DND-41 (cell line): ENCODE measurements at regions not wholly inside any gene's neighbourhood (a gene's known extent, or its start where the extent isn't known, plus 50 kb on each side); places are given as distances from the start of the nearest gene placed in this dataset.

Experiments
- ATAC-seq: fragments of 200-7000 bp; cut with Tn5 transposase; 3 replicates; pipeline ENCODE4 v1.9.1; 2021; ENCODE audit warnings: low read depth; ENCODE audit not compliant: insufficient read depth
- DNase-seq: peaks from one replicate; pipeline ENCODE4 v3.0.0-alpha.2; 2020
- H2AFZ ChIP-seq: 2 replicates; pipeline ENCODE4 v1.6.0; 2012; ENCODE audit warnings: low read depth, low read length
- H3K27ac ChIP-seq: 2 replicates; pipeline ENCODE4 v1.5.1; 2012; ENCODE audit warnings: low read length, inconsistent platforms
- H3K27me3 ChIP-seq: fragments of 200-600 bp; sonication (generic); 2 replicates; pipeline ENCODE4 v1.6.0; 2012; ENCODE audit warnings: low read length, mild to moderate bottlenecking, inconsistent platforms; ENCODE audit not compliant: insufficient read depth, poor library complexity
- H3K36me3 ChIP-seq: 2 replicates; pipeline ENCODE4 v1.5.1; 2012; ENCODE audit warnings: low read length, inconsistent platforms; ENCODE audit not compliant: insufficient read depth
- H3K4me1 ChIP-seq: 2 replicates; pipeline ENCODE4 v1.5.1; 2012; ENCODE audit warnings: mild to moderate bottlenecking, low read length; ENCODE audit not compliant: insufficient read depth
- H3K4me2 ChIP-seq: 2 replicates; pipeline ENCODE4 v1.6.0; 2012; ENCODE audit warnings: mild to moderate bottlenecking, moderate library complexity, low read length, inconsistent platforms; ENCODE audit not compliant: insufficient read depth
- H3K4me3 ChIP-seq, 2 experiments: fragments of 200-600 bp in 1 of 2; shearing (Covaris generic) in 1 of 2; 2 replicates each; pipeline ENCODE4 v1.5.1; 2012 to 2016; ENCODE audit warnings: inconsistent platforms in 2 of 2, low read length in 2 of 2, mild to moderate bottlenecking in 2 of 2, low read depth in 1 of 2, moderate library complexity in 1 of 2
- H3K79me2 ChIP-seq: 2 replicates; pipeline ENCODE4 v1.6.0; 2012; ENCODE audit warnings: low read length, inconsistent platforms; ENCODE audit not compliant: insufficient read depth
- H3K9ac ChIP-seq: 2 replicates; pipeline ENCODE4 v1.6.0; 2012; ENCODE audit warnings: low read depth, mild to moderate bottlenecking, inconsistent platforms, low read length, moderate library complexity
- H3K9me3 ChIP-seq: 2 replicates; pipeline ENCODE4 v1.5.1; 2012; ENCODE audit warnings: low read length, moderate library complexity, mild to moderate bottlenecking, inconsistent platforms; ENCODE audit not compliant: insufficient read depth, severe bottlenecking
- H4K20me1 ChIP-seq: 2 replicates; pipeline ENCODE4 v1.6.0; 2012; ENCODE audit warnings: low read length; ENCODE audit not compliant: insufficient read depth
- EZH2 ChIP-seq: IDR thresholded peaks from 3 replicates; pipeline ENCODE4 v1.6.1; 2012; ENCODE audit warnings: borderline replicate concordance, low read depth, mild to moderate bottlenecking, moderate library complexity, low read length, inconsistent platforms; ENCODE audit not compliant: severe bottlenecking
- TF ChIP-seq, protein P1 (sequence below): IDR thresholded peaks from 2 replicates; pipeline ENCODE4 v1.5.1; 2012; ENCODE audit warnings: borderline replicate concordance, low read length, moderate library complexity, mild to moderate bottlenecking; ENCODE audit not compliant: poor library complexity, severe bottlenecking; ENCODE audit errors: extremely low read depth

DNA sequence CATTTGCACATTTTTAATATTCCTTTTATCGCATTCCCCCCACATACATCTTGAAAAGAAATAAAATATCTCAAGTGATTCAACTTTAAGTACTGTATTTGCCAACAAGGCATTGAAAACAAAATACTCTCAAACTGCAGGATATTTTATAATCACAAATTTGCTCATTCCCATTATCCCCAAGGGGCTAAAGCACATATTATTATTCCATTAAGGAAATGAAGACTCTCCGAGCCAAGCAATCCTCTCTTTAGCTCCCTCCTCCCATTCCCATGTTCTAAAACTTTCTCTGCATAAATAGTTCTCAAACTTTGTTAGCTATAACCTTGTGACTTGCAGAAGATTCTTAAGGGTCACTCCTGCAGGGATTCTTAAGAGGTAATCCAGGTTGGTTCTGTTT, 436.8 kb downstream of the KCNJ2 start:
- no peak overlapping the region for H3K4me3 ChIP-seq
- H3K79me2 ChIP-seq = no peaks in the 10 kb centered on the region
- H3K4me2 ChIP-seq = no peak overlapping the region
- H3K27me3 ChIP-seq = no peaks in the 10 kb centered on the region
- no peak overlapping the region for H3K9ac ChIP-seq
- H2AFZ ChIP-seq = no peak overlapping the region
- H3K4me1 ChIP-seq = no peaks in the 10 kb centered on the region
- no peaks in the 10 kb centered on the region for H3K36me3 ChIP-seq
- ATAC-seq (no peak), DNase-seq (no peak)
- no peak for TF ChIP-seq EZH2
- TF ChIP-seq, protein P1, sequence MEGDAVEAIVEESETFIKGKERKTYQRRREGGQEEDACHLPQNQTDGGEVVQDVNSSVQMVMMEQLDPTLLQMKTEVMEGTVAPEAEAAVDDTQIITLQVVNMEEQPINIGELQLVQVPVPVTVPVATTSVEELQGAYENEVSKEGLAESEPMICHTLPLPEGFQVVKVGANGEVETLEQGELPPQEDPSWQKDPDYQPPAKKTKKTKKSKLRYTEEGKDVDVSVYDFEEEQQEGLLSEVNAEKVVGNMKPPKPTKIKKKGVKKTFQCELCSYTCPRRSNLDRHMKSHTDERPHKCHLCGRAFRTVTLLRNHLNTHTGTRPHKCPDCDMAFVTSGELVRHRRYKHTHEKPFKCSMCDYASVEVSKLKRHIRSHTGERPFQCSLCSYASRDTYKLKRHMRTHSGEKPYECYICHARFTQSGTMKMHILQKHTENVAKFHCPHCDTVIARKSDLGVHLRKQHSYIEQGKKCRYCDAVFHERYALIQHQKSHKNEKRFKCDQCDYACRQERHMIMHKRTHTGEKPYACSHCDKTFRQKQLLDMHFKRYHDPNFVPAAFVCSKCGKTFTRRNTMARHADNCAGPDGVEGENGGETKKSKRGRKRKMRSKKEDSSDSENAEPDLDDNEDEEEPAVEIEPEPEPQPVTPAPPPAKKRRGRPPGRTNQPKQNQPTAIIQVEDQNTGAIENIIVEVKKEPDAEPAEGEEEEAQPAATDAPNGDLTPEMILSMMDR = no peak
- no peaks in the 10 kb centered on the region for H4K20me1 ChIP-seq
- H3K9me3 ChIP-seq = no peaks in the 10 kb centered on the region
- no peak overlapping the region for H3K27ac ChIP-seq

DNA sequence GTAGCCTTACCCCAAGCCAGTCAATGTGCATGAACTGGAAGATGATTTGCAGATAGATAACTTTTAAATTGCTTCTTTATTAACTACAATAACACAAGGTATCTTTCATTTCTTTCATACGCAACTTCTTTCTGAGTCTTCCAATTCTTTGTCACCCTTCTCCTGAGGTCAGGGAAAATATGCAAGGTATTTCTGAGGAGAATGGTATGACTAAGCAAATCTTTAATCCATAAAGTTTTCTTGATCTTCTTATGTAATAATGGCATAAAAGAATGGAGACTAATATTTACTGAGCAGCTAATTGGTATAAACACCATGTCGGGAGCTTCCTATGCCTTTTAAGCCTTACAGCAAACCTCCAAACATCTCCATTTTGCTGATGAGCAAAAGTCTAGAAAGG, 438.9 kb downstream of the KCNJ2 start:
- ATAC-seq (no peak), DNase-seq (no peak)
- Histone ChIP-seq H3K4me3 (no peak overlapping the region), H3K36me3 (no peaks in the 10 kb centered on the region), H3K9me3 (no peaks in the 10 kb centered on the region), H3K79me2 (no peaks in the 10 kb centered on the region), H3K9ac (no peak overlapping the region), H4K20me1 (no peaks in the 10 kb centered on the region), H2AFZ (no peak overlapping the region), H3K4me2 (no peak overlapping the region), H3K4me1 (no peaks in the 10 kb centered on the region), H3K27me3 (no peaks in the 10 kb centered on the region), H3K27ac (no peak overlapping the region)
- TF ChIP-seq EZH2 = no peak
- TF ChIP-seq, protein P1 = no peak

DNA sequence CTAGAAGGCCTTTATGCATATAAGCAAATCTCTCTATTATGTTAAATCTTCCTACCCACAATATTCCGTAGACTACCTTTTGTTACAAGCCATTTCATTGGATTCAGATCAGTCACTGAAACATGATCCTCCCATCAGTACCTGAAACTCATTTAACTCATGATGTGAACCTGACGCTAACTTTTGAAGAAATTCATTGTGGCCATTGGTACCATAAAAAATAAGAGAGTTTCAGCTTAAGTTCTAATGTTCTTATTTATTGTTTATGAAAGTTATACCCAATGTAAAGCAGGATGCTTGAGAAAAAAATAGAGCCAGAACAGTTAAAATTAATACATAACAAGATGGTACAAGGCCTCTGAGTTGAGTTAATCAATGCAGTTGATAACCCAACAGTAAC, 439.6 kb downstream of the KCNJ2 start:
- Histone ChIP-seq H3K36me3 (no peaks in the 10 kb centered on the region), H3K4me1 (no peaks in the 10 kb centered on the region), H3K9me3 (no peaks in the 10 kb centered on the region), H3K79me2 (no peaks in the 10 kb centered on the region), H4K20me1 (no peaks in the 10 kb centered on the region), H3K27me3 (no peaks in the 10 kb centered on the region), H2AFZ (no peak overlapping the region), H3K27ac (no peak overlapping the region), H3K4me2 (no peak overlapping the region), H3K4me3 (no peak overlapping the region), H3K9ac (no peak overlapping the region)
- TF ChIP-seq, protein P1 = no peak
- no peak for TF ChIP-seq EZH2
- no peak for DNase-seq
- no peak for ATAC-seq

DNA sequence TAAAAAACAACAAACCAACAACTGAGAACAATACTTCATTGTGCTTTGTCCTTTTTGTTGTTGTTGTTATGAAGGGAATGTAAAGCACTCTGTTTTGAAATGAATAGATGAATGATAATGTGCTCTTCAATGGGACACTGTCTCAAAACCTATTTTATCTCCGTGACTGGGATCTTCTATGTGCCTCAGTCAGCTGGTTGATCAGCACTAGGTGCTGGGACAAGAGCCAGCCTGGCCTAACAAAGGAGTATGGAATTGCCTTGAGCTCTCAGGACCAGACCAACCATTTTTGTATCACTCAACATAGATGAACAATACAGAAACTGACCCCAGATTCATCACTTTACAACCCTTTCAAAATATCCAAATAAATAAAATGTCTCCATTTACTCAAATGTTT, 440.2 kb downstream of the KCNJ2 start:
- TF ChIP-seq, protein P1 = no peak
- TF ChIP-seq EZH2 = no peak
- H3K4me3 ChIP-seq = no peak overlapping the region
- DNase-seq = no peak
- H3K36me3 ChIP-seq = no peaks in the 10 kb centered on the region
- no peaks in the 10 kb centered on the region for H3K27me3 ChIP-seq
- H3K4me1 ChIP-seq = no peaks in the 10 kb centered on the region
- H3K4me2 ChIP-seq = no peak overlapping the region
- no peaks in the 10 kb centered on the region for H4K20me1 ChIP-seq
- H3K9me3 ChIP-seq = no peaks in the 10 kb centered on the region
- H3K27ac ChIP-seq = no peak overlapping the region
- H3K79me2 ChIP-seq = no peaks in the 10 kb centered on the region
- H2AFZ ChIP-seq = no peak overlapping the region
- H3K9ac ChIP-seq = no peak overlapping the region
- ATAC-seq = no peak
